Ecto neural progenitor cell (in vitro differentiated cells): ENCODE measurements at regions not wholly inside any gene's neighbourhood (a gene's known extent, or its start where the extent isn't known, plus 50 kb on each side); places are given as distances from the start of the nearest gene placed in this dataset.

ENCODE experiments used
- DNase-seq: peaks from one replicate; pipeline ENCODE4 v3.0.0-alpha.2; 2018; ENCODE audit warnings: low spot score

GRCh38 chr5:2493356-2493755 is 258.1 kb downstream of the IRX2 start:
- no peak for DNase-seq

- no peak for DNase-seq
These were observed 259.0 kb downstream of the IRX2 start for GRCh38 chr5:2492476-2492875.

DNA sequence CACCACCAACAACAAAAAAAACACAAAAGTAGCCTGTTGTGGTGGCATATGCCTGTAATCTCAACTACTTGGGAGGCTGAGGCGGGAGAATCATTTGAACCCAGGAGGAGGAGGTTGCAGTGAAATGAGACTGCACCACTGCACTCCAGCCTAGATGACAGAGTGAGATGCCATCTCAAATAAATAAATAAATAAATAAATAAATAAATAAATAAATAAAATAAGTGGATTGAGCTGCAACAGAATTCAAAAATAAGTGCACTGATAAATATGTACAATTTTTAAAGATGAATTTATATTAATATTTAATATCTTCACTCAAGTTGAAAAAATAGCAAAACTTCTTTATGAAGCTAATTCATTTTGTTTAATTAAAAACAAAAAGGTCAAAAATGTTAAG is 259.6 kb downstream of the IRX2 start:
- no peak for DNase-seq

DNA sequence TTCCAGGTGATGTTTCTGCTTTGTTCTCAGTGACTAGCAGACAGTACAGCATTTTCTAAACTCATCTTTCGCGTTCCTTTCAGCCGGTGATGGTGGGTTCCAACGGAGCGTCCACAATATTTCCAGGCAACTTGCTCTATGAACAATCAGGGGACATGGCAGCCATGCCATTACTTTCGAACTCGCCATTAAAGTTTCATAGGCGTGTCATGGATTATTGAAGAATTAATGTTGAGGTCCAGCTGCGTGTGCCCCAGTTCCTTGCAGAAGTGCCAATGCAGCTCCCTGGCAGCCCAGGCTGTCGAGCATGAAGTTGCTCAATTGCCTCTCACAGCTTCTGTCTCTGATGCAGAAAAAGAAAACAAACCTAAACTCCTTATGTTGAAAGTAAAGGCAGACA is 262.2 kb downstream of the IRX2 start:
- no peak for DNase-seq

- no peak for DNase-seq
These were observed 262.9 kb downstream of the IRX2 start for GRCh38 chr5:2488593-2488992.

DNA sequence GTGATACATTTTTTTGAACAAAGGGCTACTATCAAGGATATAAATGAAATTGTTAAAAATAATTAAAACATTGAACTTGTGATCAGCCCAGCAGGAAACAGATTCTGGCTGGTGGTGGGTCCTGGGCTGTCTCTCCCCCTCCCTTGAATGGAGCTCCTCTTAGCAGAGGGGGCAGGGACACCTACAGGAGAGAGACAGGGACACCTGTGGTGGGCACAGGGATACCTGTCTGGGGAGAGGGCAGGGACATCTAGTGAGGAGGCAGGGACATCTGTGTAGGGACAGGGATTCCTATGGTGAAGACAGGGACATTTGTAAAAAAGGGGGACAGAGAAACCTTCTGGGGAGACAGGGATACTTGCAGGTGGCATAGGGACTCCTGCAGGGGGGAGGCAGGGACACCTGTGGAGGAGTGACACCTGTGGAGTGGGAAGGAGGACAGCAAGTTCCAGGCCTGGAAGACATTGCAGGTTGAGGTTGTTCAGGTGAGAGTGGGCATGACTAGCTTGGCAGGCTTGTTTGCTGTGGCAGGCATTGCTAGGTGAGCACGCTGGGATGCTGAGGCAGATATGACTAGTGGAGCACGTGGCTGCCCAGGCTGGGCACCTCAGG is 264.2 kb downstream of the IRX2 start:
- no peak for DNase-seq

- no peak for DNase-seq
These were observed 265.1 kb downstream of the IRX2 start for GRCh38 chr5:2486373-2486772.

GRCh38 chr5:2482778-2483177 is 268.7 kb downstream of the IRX2 start:
- no peak for DNase-seq

DNA sequence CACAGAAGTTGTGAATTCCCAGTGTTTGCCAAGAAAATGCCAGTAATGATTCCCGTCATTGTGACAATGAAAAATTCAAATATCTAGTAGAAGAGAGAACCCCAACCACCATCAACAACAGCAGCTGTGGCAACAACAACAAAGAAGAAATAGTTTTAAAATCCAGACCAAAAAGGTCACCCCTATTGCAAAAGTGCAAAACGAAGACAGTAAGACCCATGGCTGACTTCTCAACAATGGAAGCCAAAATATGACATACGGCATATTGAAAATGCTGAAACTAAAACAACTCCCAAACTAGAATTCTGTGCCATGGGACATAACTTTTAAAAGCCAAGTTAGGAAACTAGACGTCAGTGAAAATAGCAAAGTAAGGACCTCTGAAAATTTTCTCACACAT is 270.6 kb downstream of the IRX2 start:
- no peak for DNase-seq

DNA sequence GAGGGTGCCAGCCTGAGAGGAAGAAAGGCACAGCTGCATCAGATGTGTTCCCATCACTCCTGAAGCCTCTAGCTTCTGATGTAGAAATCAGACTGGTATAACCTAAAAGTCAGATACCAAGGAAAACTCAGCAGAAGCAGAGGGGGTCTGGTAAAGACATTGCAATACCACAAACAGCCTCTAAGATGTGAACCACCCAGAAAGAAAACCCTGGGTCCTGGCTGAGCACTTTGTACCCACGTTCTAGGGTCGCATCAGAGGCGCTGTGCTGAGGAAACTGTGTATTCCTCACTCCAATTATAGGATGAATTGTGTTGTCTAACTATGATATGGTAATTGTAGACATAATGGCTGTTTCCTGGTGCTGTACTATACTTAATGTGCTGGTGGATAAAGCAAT is 275.6 kb downstream of the IRX2 start:
- DNase-seq, result no peak

- DNase-seq, result no peak
These were observed 278.8 kb downstream of the IRX2 start for GRCh38 chr5:2472670-2473069.

DNA sequence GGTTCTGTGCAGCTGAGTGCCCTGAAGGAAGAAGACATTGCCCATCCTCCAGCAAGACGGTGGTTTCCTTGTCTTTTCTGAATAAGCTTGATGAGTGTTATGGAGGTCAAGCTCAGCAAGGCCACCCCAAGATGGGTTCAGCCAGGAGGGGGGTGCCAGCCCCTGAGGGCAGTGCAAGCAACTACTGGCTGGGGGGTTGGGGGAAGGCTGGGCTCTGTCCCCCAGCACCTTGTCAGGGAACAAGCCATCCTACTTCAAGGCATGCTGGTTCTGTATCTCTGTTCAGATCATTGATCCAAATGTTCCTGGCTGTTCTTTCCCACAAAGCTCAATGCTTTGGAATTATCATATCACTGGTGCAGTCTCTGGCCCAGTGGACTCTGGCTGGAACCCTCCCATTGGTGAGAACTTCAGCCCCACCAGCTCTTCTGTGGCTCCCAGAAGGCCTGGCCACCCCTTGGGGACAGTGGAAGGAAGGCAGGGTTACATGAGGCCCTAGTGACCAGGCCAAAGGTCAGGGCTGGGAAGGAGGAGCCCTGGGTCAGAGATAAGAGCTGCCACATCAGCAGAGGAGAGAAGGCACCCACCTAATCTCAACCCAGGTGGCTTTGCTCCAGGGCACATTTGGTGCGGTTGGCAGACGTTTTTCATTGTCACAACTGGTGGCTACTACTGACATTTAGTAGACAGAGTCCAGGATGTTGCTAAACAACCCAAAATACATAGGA is 280.2 kb downstream of the IRX2 start:
- no peak for DNase-seq

DNA sequence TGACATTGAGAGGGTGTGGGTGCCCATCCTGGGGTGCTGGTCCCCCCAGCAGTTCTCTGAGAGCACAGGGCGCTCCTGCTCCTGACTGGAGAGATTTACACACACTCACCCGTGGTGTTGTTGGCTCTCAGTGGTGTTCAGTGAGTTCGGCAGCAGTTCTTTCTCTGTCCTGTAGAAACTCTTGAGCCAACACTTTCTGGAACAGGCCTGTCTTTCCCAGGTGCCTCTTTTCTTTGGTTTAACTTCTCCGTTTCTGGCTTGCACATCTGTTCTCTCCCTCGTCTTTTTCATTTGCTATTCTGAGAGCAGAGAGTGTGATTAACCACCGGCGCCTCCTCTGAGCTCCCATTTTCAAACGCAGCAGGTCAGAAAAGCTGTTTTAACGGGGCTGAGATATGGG is 284.5 kb downstream of the IRX2 start:
- DNase-seq, result no peak

- no peak for DNase-seq
These were observed 286.1 kb downstream of the IRX2 start for GRCh38 chr5:2465383-2465782.

DNA sequence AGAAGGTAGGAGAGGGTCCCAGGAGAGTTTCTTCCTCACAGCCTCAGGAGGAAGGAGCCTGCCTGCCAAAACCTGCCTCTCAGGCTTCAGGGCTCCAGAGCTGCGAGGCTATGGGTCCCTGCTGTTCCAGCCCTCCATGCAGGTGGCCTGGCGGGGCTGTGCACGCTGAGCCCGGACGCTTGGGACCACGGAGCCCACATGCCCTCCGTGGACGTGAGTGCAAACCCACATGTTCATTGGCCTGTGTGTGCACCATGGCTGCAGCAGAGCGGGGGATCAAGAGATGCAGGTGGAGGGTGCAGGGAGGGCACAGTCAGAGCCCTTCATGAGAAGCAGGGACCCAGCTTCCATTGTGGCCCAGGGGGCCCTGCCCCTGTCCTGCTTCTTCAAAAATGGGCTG is 287.3 kb downstream of the IRX2 start:
- DNase-seq, result no peak

DNA sequence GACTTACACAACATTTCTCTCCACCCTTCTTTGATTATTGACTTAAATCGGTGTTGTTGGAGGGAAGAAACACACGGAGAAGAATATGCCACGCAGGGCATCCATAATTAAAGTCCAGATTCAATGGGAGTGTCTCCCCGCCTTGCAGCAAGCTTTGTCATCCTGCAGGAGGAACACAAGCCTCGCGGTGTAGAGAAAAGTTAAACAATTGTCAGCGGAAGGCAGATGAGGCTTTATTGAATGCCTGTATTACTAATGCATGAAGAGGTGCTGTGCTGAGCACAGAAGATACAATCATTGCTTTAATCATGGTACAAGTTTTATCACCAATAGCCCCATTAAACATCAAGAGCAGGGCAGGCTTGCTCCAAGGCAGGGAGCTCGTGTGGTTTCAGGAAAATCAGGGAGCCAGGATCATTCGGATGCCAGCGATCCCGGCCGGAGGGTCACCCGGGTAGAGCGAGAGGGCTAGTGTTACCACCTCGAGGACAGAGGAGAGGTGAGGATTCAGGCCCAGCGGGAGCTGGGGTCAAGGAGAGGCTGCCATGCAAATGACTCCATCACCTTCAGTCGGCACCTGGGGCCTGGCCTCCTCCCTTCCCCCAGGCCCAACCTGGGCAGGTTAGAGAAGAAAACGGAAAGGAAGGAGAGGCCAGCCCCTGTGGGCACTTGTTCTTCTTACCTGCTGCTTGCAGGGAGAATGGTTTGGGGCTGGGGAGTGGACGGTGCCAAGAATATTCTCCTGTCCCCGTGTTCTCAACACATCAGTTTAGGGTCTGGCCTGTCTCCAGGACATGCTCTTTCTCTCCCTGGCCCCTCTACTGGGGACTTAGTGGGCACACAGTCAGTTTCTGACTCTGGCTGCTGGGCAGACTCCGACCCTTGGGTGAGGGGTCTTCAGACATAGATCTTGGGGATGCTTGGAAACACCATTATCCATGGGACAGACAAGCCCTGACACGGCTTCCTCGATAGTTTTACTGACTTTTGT is 289.5 kb downstream of the IRX2 start:
- no peak for DNase-seq

DNA sequence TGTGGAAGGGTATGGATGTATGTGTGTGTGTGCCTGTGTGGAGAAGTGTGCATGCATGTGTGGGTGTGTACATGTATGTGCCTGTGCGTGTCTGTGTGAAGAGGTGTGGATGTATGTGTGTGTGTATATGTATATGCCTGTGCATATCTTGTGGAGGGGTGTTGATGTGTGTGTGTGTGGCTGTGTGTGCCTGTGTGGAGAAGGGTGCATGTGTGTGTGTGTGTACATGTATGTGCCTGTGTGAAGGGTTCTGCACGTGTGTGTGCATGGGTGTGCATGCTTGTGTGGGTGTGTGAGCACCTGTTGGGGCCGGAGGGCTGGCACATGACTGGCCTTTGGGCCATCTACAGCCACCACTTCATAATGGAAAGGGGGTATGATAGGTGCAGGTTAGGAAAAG is 291.4 kb downstream of the IRX2 start:
- no peak for DNase-seq

DNA sequence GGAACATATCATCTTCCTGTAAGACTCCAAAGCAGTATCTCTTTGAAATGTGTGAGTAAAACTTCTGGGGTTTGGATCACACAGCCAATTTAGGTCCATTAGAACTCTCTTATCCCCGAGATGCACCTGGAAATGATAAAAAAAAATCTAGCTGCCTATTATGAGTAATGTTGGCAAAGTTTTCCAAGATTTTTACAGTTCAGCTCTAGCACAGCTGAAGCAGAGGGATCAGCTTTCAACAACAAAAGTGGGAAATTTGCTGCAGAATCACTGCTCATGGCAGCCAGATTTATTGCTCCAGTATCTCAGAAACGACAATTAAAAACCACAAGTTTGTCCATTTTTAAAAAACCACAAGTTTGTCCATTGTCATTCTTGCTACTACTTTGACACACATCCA is 292.2 kb downstream of the IRX2 start:
- no peak for DNase-seq

GRCh38 chr5:2455878-2456277 is 295.6 kb downstream of the IRX2 start:
- no peak for DNase-seq

GRCh38 chr5:2454876-2455275 is 296.6 kb downstream of the IRX2 start:
- no peak for DNase-seq

- no peak for DNase-seq
These were observed 297.7 kb downstream of the IRX2 start for GRCh38 chr5:2453781-2454180.

DNA sequence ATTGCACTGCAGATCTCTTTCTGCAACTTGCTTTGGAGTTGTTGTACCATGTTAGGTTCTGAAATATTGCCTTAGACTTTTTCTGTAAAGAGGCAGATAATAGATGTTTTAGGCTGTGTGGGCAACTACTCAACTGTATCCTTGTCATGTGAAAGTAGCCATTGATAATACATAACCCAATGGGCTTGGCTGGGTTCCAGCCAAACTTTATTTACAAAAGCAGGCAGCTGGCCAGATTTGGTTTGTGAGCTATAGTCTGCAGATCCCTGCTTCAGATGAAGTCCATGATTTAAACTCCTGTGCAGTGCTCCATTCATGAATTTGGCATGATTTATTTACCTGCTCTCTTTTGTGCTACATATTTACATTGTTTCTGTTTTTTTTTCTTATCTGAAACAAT is 300.4 kb downstream of the IRX2 start:
- DNase-seq, result no peak
